ENCODE measurements at regions not wholly inside any gene's neighbourhood (a gene's known extent, or its start where the extent isn't known, plus 50 kb on each side); places are given as distances from the start of the nearest gene placed in this dataset.

- DNase-seq (ENCODE audit: low spot score) = no peak
- intact Hi-C loops (cut with DNase I) = no loop called here
Measured at GRCh38 chr2:235235977-235236767, 257.7 kb upstream of the AGAP1 start.

GRCh38 chr2:235238537-235238936 is 255.3 kb upstream of the AGAP1 start:
- DNase-seq (ENCODE audit: low spot score) = no peak
- intact Hi-C loops (cut with DNase I) = no loop called here

GRCh38 chr2:235240574-235240973 is 253.3 kb upstream of the AGAP1 start:
- intact Hi-C loops (cut with DNase I) = no loop called here
- no peak for DNase-seq (ENCODE audit: low spot score)

- intact Hi-C loops (cut with DNase I) = no loop called here
- no peak for DNase-seq (ENCODE audit: low spot score)
Measured at GRCh38 chr2:235244255-235245220, 249.3 kb upstream of the AGAP1 start.

GRCh38 chr2:235247001-235247400 is 246.8 kb upstream of the AGAP1 start:
- intact Hi-C loops (cut with DNase I) = no loop called here

GRCh38 chr2:235255693-235256092 is 238.2 kb upstream of the AGAP1 start:
- no peak for DNase-seq (ENCODE audit: low spot score)
- intact Hi-C loops (cut with DNase I) = no loop called here

More at GRCh38 chr2:235247001-235247400, 246.8 kb upstream of the AGAP1 start:
- no peak for DNase-seq (ENCODE audit: low spot score)

GRCh38 chr2:235257590-235257989 is 236.3 kb upstream of the AGAP1 start:
- intact Hi-C loops (cut with DNase I) = no loop called here
- DNase-seq (ENCODE audit: low spot score) = no peak

GRCh38 chr2:235262750-235263149 is 231.1 kb upstream of the AGAP1 start:
- DNase-seq (ENCODE audit: low spot score) = no peak
- intact Hi-C loops (cut with DNase I) = no loop called here

GRCh38 chr2:235263205-235264120 is 230.4 kb upstream of the AGAP1 start:
- intact Hi-C loops (cut with DNase I) = no loop called here
- DNase-seq (ENCODE audit: low spot score) = peak; percentile 89

GRCh38 chr2:235264121-235264493 is 229.7 kb upstream of the AGAP1 start:
- intact Hi-C loops (cut with DNase I) = no loop called here
- no peak for DNase-seq (ENCODE audit: low spot score)

GRCh38 chr2:235264512-235264911 is 229.3 kb upstream of the AGAP1 start:
- no peak for DNase-seq (ENCODE audit: low spot score)
- intact Hi-C loops (cut with DNase I) = no loop called here

GRCh38 chr2:235265348-235265965 is 228.4 kb upstream of the AGAP1 start:
- intact Hi-C loops (cut with DNase I) = no loop called here
- DNase-seq (ENCODE audit: low spot score) = no peak

GRCh38 chr2:235267251-235267650 is 226.6 kb upstream of the AGAP1 start:
- DNase-seq (ENCODE audit: low spot score) = no peak
- intact Hi-C loops (cut with DNase I) = no loop called here

GRCh38 chr2:235268535-235268934 is 225.3 kb upstream of the AGAP1 start:
- DNase-seq (ENCODE audit: low spot score) = no peak
- intact Hi-C loops (cut with DNase I) = no loop called here

GRCh38 chr2:235270291-235270690 is 223.6 kb upstream of the AGAP1 start:
- intact Hi-C loops (cut with DNase I) = no loop called here
- DNase-seq (ENCODE audit: low spot score) = no peak

GRCh38 chr2:235270956-235271355 is 222.9 kb upstream of the AGAP1 start:
- no peak for DNase-seq (ENCODE audit: low spot score)
- intact Hi-C loops (cut with DNase I) = no loop called here

- intact Hi-C loops (cut with DNase I) = no loop called here
- DNase-seq (ENCODE audit: low spot score) = no peak
Measured at GRCh38 chr2:235271936-235272335, 221.9 kb upstream of the AGAP1 start.

GRCh38 chr2:235274023-235274422 is 219.8 kb upstream of the AGAP1 start:
- DNase-seq (ENCODE audit: low spot score) = no peak
- intact Hi-C loops (cut with DNase I) = no loop called here

- intact Hi-C loops (cut with DNase I) = no loop called here
Measured at GRCh38 chr2:235277485-235277884, 216.4 kb upstream of the AGAP1 start.

More at GRCh38 chr2:235277485-235277884, 216.4 kb upstream of the AGAP1 start:
- no peak for DNase-seq (ENCODE audit: low spot score)
